GM12874 (cell line): ENCODE measurements at regions not wholly inside any gene's neighbourhood (a gene's known extent, or its start where the extent isn't known, plus 50 kb on each side); places are given as distances from the start of the nearest gene placed in this dataset.

Source experiments
- TF ChIP-seq, protein P1 (sequence below): IDR thresholded peaks from 2 replicates; pipeline ENCODE4 v1.5.1; 2011; ENCODE audit warnings: low read depth, mild to moderate bottlenecking, control low read depth, low read length, moderate library complexity; ENCODE audit not compliant: insufficient read depth

DNA sequence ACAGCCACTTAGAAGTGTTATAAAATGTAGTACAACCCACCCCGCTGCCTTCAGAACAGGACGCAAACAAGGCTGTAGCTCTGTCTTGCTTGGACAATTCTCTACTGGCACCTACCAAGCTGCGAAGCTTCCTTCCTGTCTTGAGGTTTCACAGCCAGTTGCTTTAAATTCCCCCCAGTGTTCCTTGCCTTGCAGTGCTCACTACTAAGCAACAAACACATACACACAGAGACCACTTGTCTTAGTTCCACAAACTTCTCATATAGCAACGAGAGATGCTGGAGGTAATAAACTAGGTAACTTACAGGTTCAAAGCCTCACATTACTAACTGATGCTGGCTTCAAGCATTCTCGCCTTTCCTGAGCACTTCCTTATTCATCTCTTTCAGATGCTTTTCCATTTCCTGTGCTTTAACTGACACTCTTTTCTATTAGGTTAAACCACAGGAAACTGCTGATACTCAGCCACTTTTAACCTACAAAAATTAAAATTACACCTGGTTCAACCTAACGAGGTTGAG lies 91.5 kb upstream of the PTGDR start:
- TF ChIP-seq, protein P1, sequence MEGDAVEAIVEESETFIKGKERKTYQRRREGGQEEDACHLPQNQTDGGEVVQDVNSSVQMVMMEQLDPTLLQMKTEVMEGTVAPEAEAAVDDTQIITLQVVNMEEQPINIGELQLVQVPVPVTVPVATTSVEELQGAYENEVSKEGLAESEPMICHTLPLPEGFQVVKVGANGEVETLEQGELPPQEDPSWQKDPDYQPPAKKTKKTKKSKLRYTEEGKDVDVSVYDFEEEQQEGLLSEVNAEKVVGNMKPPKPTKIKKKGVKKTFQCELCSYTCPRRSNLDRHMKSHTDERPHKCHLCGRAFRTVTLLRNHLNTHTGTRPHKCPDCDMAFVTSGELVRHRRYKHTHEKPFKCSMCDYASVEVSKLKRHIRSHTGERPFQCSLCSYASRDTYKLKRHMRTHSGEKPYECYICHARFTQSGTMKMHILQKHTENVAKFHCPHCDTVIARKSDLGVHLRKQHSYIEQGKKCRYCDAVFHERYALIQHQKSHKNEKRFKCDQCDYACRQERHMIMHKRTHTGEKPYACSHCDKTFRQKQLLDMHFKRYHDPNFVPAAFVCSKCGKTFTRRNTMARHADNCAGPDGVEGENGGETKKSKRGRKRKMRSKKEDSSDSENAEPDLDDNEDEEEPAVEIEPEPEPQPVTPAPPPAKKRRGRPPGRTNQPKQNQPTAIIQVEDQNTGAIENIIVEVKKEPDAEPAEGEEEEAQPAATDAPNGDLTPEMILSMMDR = no peak

DNA sequence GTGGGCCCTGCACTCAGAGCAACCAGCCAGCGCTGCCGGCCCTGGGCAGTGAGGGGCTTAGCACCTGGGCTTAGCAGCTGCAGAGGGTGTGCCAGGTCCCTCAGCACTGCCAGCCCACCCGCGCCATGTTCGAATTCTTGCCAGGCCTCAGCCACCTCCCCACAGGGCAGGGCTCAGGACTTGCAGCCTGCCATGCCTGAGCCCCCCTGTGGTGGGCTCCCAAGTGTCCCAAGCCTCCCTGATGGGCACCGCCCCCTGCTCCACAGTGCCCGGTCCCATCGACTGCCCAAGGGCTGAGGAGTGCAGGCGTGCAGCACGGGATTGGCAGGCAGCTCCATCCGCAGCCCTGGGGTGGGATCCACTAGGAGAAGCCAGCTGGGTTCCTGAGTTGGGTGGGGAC lies 98.0 kb upstream of the NID2 start:
- TF ChIP-seq, protein P1 = no peak

DNA sequence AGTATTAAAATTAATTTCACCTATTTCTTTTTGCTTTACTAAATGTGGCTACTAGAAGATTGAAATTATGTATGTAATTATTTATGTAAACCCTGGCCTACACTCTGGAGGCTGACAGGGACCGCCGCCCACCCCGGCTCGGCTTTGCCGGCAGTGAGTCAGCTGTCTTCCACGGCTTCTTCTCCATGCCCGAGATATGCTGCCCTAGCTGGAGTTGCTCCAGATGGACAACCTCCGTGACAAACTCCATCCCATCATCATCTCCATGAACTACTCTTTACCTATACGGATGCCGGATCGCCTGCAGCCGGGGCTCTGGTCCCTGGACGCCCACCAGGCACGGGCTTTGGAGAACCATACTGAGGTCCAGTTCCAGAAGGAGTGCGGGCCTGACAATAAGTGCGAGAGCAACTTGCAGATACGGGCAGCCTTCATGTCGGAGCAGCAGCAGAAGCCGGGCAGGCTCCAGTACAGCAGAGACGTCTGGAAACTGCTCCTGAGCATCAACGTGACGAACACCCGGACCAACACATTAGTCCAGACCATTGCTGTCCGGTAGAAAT lies 86.9 kb upstream of the NID2 start:
- TF ChIP-seq, protein P1 = no peak

DNA sequence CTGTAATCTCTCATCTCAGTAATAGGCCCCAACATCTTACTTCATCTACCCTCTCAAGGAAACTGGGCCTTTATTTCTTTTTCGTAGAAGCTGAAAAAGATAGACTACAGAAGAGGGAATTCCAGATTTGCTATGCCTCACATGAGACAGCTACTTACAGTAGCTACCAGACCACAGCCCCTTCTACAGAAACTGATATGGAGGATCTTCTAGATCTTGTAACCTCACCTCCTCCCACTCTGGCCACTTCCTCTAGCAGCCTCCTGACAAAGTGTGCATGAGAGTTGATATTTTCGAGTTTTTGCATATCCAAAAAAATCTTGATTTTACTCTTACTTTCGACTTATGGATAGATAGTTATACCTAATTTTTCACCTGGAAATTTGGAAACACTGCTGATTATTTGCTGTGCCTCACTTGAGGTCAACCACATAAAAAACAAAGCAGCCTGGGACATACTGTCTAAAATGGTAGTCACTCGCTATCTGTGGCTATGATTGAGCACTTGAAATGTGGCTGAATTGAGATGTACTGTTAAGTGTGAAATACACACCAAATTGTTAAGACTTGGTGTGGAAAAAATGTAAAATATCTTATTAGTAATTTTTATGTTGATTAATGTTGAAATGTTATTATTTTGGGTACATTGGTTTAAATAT lies 86.3 kb upstream of the NID2 start:
- TF ChIP-seq, protein P1 = no peak

DNA sequence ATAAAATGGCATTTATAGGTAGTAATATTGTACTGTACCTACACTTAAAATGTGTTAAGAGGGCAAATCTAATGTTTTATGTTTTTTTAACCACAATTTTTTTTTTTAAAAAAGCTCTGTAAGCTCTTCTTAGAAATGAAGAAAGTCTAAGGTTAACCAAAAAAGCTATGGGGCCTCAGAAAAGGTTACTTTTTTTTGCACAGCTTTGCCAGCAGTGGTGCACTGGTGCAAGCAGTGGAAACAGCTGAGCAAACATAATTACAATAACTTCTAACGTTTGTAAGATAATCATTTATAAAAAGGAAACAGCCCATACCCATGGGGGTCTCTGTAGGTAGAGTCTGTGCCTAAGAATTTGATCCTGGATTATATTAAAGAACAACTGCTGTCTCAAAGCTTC lies 85.1 kb upstream of the NID2 start:
- TF ChIP-seq, protein P1 = no peak

DNA sequence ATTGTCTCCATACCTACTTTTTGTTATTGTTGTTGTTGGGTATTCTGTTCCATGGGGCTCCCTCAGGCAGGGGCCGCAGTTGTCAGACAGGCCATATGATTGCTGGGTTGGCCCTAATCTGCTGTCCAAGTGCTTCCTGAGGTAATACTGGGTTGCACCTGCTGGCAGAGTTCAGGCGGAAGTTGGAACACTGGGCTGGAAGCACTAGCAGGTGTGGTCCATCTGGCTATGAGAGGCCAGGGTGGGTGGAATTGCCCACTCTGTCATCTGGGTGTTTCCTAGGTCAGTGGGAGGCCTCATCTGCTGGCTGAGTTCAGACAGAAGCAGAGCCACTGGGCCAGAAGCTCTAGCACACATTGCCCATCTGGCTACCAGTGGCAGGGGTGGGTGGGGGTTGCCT lies 81.3 kb upstream of the NID2 start:
- TF ChIP-seq, protein P1 = no peak

DNA sequence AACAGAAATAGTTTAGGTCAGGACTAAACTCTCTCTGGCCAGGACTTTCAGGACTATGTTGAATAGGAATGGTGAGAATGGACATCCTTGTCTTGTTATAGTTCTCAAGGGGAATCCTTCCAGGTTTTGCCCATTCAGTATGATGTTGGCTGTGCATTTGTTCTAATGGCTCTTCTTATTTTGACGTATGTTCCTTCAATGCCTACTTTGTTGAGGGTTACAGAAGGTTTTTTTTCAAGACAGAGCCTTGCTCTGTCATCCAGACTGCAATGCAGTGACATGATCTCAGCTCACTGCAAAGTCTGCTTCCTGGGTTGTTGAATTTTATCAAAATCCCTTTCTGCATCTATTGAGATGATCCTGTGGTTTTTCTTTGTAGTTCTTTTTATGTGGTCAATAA lies 79.5 kb upstream of the NID2 start:
- TF ChIP-seq, protein P1 = no peak
